Cardiac septum (tissue), 1 donor: ENCODE measurements at regions not wholly inside any gene's neighbourhood (a gene's known extent, or its start where the extent isn't known, plus 50 kb on each side); places are given as distances from the start of the nearest gene placed in this dataset.

Experiments
- DNase-seq: peaks from one replicate; pipeline ENCODE4 v3.0.0-alpha.2; 2020; ENCODE audit warnings: low spot score
- intact Hi-C: fragments of 100-400 bp; cut with DNase I; formaldehyde crosslinking; loops from one replicate; pipeline ENCODE4 v1.14.0; 2022
- donor health status: DM: no; HTN: no; CAD: no.

DNA sequence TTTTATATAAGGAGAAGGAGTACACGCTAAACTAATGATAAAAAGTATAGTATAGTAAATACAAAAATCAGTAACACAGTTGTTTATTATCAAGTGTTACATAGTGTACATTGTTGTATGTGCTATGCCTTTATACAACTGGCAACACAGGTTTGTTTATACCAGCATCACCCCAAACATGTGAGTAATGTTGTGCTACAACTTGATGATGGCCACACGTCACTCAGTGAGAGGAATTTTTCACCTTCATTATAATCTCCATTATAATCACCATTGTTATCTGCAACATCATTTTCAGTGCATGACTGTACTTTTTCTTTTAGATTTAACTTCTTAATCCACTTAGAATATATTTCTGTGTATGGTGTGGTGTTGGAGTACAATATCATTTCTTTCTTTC lies 204.0 kb upstream of the CTNNB1 start:
- intact Hi-C loops: no loop called here
- DNase-seq: no peak

GRCh38 chr3:40996382-40996781 lies 202.9 kb upstream of the CTNNB1 start:
- intact Hi-C loops: no loop called here
- no peak for DNase-seq

DNA sequence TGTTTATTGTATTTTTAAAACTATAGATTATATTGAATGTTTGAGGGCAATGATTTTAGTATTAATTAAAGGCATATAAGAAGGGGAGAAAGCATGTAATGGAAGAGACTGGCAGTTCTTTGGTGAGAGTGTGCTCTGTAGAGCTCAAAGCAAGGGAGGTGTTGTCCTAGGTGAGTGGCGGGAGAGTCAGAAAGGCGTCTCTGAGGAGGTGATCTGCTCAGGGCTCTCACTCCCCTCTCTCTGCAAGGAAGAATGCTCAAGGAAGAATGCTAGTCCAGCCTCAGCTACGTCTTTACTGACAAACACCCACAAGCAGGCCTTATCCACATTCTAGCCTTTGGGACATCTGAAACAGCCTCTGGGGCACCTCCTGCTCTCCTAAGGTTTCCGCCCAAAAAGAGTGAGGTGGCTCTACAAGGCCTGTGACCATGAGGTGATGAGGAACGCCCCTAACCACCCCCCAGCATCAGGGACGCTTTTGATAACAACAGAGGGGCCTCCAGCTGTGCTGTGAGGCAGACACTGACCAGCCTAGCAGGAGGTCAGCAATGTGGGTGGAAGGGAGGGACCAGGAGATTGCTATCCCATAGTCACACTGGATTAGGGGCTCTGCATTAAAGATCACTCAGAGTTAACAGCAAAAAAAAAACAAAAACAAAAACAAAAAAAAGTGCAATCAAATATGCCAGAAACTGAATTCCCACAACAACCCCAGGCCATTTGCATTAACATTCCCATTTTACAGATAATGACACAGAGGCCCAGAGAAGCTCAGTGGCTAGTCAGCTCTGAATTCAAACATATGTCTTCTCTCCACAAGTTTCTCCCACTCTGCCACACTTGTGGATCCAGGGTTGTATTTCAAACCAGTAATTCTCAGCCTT lies 202.2 kb upstream of the CTNNB1 start:
- intact Hi-C loops: no loop called here
- DNase-seq: no peak

DNA sequence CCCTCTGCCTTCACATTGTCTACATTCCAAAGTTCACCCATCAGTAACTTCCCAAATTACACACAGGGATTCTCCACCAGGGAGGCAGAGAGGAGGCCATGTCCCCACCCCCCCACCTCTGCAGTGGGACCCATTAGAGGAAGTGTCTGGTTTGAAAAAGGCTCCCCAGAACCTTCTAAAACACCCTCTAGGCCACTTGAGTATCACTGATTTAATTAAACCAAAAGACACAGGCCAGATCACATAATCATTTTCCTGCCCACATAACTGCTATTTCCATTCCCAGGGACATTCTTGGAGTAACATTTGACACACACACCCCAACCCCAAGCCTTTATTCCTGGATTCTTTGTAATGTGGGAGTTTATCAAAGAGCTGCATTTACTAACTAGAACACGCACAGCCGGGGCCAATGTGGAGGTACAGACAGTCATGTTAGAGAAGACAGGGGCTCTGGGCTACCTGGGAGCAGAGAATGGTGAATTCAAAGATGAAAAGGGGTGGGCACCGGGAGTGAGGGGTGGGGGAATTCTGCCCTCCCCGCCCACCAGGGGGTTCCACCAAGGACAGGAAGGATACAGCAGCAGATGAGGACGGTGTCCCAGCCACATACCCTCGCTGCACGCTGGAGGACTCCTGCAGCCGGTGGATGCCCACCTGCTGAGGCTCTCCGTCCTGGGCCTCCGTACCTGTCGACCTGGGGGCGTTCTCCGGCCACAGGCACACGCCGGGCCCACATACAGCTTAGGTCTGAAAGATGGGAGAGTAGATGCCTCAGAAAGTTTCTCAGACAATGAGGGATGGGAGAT lies 201.4 kb upstream of the CTNNB1 start:
- intact Hi-C loops: no loop called here
- no peak for DNase-seq

GRCh38 chr3:40999682-41000081 lies 199.6 kb upstream of the CTNNB1 start:
- no peak for DNase-seq
- intact Hi-C loops: no loop called here

DNA sequence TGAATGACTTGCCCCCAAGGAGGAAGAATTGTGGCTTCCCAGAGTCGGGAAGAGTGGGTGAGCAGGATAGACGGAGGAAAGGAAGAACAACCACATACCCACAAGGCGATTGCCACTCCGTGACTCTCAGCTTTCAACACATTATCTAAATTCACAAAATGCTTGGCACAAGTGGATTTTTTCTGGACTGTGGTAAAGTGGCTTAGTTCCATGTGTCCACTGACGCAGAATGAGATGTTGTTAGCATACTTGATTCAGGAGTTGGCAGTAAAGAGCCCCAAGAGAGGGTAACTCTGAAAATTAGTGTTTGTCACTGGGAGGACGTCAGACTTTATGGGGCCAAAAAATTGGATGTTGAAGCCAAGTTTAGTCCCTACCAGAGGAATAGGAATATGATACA lies 198.8 kb upstream of the CTNNB1 start:
- intact Hi-C loops: no loop called here
- DNase-seq: no peak

- intact Hi-C loops: no loop called here
- no peak for DNase-seq
These were observed 197.7 kb upstream of the CTNNB1 start for GRCh38 chr3:41001556-41001955.

DNA sequence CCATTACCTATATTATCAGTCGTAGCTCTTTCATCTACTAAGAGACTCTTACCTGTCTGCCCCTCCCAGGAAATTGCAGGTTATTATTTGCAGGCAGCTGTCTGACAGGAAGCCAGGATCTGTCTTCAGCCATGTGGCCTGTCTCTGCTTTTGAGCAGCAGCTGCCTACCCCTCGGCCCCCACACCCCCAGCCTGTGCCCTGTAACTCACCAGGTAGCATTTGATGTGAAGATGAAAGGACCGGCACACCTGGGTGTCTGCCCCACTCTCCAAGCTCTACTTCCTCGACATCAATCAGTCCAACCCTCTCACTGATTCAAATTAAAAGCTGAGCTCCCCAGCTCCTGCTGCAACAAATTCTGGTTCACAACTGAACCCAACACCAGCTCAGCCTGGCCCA lies 197.2 kb upstream of the CTNNB1 start:
- intact Hi-C loops: no loop called here
- no peak for DNase-seq

GRCh38 chr3:41007399-41007798 lies 191.9 kb upstream of the CTNNB1 start:
- no peak for DNase-seq
- intact Hi-C loops: no loop called here

DNA sequence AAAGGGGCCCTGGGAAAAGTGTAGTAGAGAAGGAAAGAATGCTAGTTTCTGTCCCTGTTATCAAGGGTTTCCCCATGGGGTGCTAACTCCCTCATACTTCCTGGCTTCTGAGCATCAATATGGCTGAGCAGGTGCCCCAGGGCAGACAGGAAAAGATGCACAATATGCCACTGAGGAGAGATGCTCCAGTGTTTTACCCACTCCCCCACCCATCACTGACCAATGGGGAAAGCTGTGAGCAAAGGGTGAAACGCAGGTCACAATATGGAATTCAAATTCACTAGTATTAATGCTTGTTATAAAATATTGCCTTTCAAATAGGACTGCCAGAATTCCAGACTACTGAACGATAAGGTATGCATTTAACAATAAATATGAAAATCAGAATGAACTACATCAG lies 187.5 kb upstream of the CTNNB1 start:
- intact Hi-C loops: no loop called here
- DNase-seq: no peak

DNA sequence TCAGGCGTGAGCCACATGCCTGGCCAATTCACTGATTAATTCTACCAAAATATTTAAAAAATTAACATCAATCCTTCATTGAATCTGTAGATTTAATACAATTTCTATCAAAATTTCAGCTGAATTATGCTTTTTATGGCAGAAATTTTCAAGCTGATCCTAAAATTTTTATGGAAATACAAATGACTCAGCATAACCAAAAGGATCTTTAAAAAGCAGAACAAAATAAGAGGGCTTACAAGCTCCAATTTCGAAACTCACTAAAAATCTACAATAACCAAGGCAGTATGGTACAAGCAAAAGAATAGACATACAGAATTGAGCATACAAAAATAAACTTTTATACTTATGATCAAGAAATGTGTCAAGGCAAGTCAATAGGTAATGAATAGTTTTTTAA lies 180.4 kb upstream of the CTNNB1 start:
- intact Hi-C loops: no loop called here
- DNase-seq: no peak

GRCh38 chr3:41024031-41024836 lies 175.1 kb upstream of the CTNNB1 start:
- intact Hi-C loops: no loop called here
- DNase-seq: no peak

- DNase-seq: no peak
- intact Hi-C loops: no loop called here
These were observed 172.7 kb upstream of the CTNNB1 start for GRCh38 chr3:41026394-41027177.

- no peak for DNase-seq
- intact Hi-C loops: no loop called here
These were observed 169.9 kb upstream of the CTNNB1 start for GRCh38 chr3:41029356-41029755.

- intact Hi-C loops: no loop called here
- no peak for DNase-seq
These were observed 169.1 kb upstream of the CTNNB1 start for GRCh38 chr3:41030220-41030619.

DNA sequence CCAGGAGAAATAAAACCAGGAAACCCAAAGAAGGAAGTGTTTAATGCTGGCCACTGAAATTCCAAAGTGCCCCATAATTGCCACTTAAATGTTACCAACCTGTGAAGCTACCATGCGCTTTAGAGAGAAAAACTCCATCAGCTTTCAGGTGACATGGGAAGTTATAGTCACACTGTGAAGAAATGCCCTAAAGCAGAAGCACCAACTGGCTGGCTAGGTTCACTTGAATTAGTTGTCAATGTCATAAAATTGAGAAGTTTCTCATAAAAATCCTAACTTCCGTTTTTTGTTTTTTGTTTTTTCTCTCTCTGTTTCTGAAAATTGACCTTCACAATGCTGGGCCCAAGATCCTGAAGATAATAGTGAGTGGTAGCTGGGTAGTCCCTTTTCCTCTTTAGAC lies 167.9 kb upstream of the CTNNB1 start:
- intact Hi-C loops: no loop called here
- no peak for DNase-seq

GRCh38 chr3:41033956-41034519 lies 165.3 kb upstream of the CTNNB1 start:
- no peak for DNase-seq
- intact Hi-C loops: no loop called here

DNA sequence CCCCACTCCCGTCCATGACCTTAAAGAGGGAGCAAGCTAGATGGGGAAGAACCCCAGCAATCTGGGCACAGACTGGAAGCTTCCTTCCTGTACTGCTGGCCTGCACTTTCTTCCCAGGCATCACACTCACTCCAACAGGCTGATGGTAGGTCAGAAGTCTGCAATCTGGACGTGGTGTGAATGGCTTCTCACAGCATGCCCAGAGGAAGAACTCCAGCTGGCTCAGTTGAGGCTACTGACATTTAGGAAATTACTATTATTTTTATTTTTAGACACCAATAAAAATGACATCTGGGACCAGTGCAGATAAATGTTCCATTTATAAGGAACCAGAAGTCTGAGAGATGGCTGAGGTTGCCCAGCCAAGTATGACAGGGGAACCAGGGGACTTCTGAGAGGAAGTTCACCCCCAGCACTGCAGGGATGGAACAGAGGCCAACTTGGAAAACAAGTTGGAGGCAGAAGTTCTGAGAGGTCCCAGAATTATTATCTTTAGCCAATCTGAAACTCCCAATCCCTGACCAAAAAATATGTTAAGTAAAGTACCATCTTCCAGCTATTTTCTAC lies 163.8 kb upstream of the CTNNB1 start:
- no peak for DNase-seq
- intact Hi-C loops: no loop called here
